ENCODE measurements at regions not wholly inside any gene's neighbourhood (a gene's known extent, or its start where the extent isn't known, plus 50 kb on each side); places are given as distances from the start of the nearest gene placed in this dataset.

DNA sequence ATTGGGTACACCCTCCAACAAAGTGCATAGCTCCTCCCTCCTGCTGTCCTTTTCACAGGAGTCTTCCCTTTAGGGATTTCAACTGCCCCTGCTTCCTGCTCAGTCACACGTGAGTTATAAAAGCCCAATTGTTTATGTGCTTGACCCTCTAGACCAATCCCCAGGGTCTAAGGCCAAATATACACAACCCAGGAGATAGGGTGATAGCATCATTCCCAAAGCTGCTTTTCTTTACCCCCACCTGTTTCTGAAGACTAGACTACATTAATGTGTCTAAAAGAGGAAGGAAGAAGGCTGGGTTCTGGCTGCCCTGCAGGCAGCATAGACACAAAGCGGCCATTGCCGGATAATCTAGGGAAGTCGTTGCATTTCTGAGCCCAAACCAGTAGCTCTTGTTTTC is 526.7 kb upstream of the FRG1 start:
- TF ChIP-seq POLR2A (IDR thresholded peaks at IDR 0.05) (no peak), POLR2AphosphoS5 (IDR thresholded peaks at IDR 0.05) (no peak)
- no peaks in the 10 kb centered on the region for H3K36me3 ChIP-seq
- intact Hi-C loops (cut with DNase I), result no loop called here
- no peak for DNase-seq
- H3K27me3 ChIP-seq, result no peaks in the 10 kb centered on the region
- 66 to 69% methylated on average over 4 of the region's 4 CpGs for WGBS, 2 donors
- no peaks in the 10 kb centered on the region for H3K9me3 ChIP-seq
- no peaks in the 10 kb centered on the region for H3K4me1 ChIP-seq
- no peak overlapping the region for H3K27ac ChIP-seq
- H3K4me3 ChIP-seq, result no peak overlapping the region

DNA sequence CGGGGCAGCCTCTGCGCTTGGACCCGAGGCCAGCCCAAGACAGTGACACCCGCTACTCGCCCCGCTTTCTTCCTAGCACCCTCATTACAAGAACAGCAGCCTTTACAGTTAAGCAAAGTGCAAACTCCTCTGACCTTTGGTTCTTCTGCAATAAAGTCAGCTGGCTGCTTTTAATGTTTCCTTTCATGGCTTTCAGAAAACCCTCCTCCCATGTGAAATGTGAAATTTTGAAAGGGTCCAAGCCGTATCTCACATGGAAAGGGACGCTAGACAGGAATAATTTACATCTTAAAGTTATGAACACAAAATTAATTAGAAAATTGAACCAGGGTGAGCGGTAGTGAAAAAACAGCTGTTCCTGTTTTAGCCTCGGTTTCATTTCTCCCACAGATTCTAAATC is 520.1 kb upstream of the FRG1 start:
- TF ChIP-seq POLR2A (IDR thresholded peaks at IDR 0.05) (no peak), CTCF (IDR thresholded peaks at IDR 0.05) (no peak), POLR2AphosphoS5 (IDR thresholded peaks at IDR 0.05) (no peak)
- intact Hi-C loops (cut with DNase I), result no loop called here
- DNase-seq, result no peak
- Histone ChIP-seq H3K27ac (no peak overlapping the region), H3K27me3 (no peaks in the 10 kb centered on the region), H3K4me1 (peaks cover 0 to 3% (median 0%) of the 10 kb centered on the region in 4 donors), H3K36me3 (no peaks in the 10 kb centered on the region), H3K4me3 (no peak overlapping the region), H3K9me3 (no peaks in the 10 kb centered on the region)
- 27 to 59% methylated on average over 10 of the region's 10 CpGs for WGBS, 2 donors

DNA sequence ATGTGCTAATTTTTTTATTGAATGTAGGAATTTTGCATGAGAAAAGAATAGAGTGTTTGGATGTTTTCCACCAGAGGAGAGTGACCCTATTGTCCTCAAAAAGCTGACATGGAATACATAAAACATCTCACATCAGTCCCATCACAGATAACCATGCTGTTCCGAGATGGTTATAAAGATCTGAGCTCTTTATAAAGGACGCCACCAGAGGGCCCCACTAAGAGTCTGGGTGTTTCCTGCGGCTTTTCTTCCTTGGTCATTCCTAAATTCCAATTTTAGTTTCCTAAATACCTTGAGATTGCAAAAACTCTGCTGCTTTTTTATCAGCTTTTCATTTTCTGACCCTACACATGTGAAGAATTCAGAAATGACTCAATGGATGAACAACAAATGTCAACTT is 504.5 kb upstream of the FRG1 start:
- no peaks in the 10 kb centered on the region for H3K27me3 ChIP-seq
- H3K27ac ChIP-seq, result no peak overlapping the region
- H3K4me1 ChIP-seq, result no peaks in the 10 kb centered on the region
- H3K4me3 ChIP-seq, result no peak overlapping the region
- no peaks in the 10 kb centered on the region for H3K36me3 ChIP-seq
- H3K9me3 ChIP-seq, result peaks cover 0 to 2% (median 0%) of the 10 kb centered on the region in 4 donors
- TF ChIP-seq CTCF (IDR thresholded peaks at IDR 0.05), result no peak
- TF ChIP-seq POLR2AphosphoS5 (IDR thresholded peaks at IDR 0.05), result no peak
- TF ChIP-seq EP300 (IDR thresholded peaks at IDR 0.05), result no peak
- no peak for TF ChIP-seq POLR2A (IDR thresholded peaks at IDR 0.05)
- intact Hi-C loops (cut with DNase I), result no loop called here
- DNase-seq, result no peak
- 62 to 79% methylated on average over 3 of the region's 3 CpGs for WGBS, 2 donors

GRCh38 chr4:189440716-189441115 is 500.0 kb upstream of the FRG1 start:
- Histone ChIP-seq H3K4me1 (no peaks in the 10 kb centered on the region), H3K27ac (no peak overlapping the region), H3K36me3 (no peaks in the 10 kb centered on the region), H3K4me3 (no peak overlapping the region), H3K27me3 (no peaks in the 10 kb centered on the region), H3K9me3 (peaks cover 0 to under 1% (median 0%) of the 10 kb centered on the region in 4 donors)
- TF ChIP-seq EP300 (IDR thresholded peaks at IDR 0.05), result no peak
- no peak for TF ChIP-seq POLR2A (IDR thresholded peaks at IDR 0.05)
- no peak for TF ChIP-seq POLR2AphosphoS5 (IDR thresholded peaks at IDR 0.05)
- TF ChIP-seq CTCF (IDR thresholded peaks at IDR 0.05), result no peak
- intact Hi-C loops (cut with DNase I), result no loop called here
- DNase-seq, result no peak
- 80 to 89% methylated on average over 4 of the region's 4 CpGs for WGBS, 2 donors

- no peak for DNase-seq
- Histone ChIP-seq H3K27ac (no peak overlapping the region), H3K9me3 (peaks cover 0 to 2% (median 0%) of the 10 kb centered on the region in 4 donors), H3K27me3 (no peaks in the 10 kb centered on the region), H3K4me3 (no peak overlapping the region), H3K4me1 (no peaks in the 10 kb centered on the region), H3K36me3 (no peaks in the 10 kb centered on the region)
- TF ChIP-seq POLR2AphosphoS5 (IDR thresholded peaks at IDR 0.05) (no peak), POLR2A (IDR thresholded peaks at IDR 0.05) (no peak), CTCF (IDR thresholded peaks at IDR 0.05) (no peak), EP300 (IDR thresholded peaks at IDR 0.05) (no peak)
- 68 to 80% methylated on average over 6 of the region's 6 CpGs for WGBS, 2 donors
- intact Hi-C loops (cut with DNase I), result no loop called here
Measured at GRCh38 chr4:189443341-189443740, 497.3 kb upstream of the FRG1 start.
